ENCODE measurements at regions not wholly inside any gene's neighbourhood (a gene's known extent, or its start where the extent isn't known, plus 50 kb on each side); places are given as distances from the start of the nearest gene placed in this dataset.

- FAIRE-seq: no peak
- intact Hi-C loops (cut with DNase I): no loop called here
- 45 to 51% methylated on average over 3 of the region's 3 CpGs for WGBS, 2 donors
Measured at GRCh38 chr5:2280318-2280717, 397.6 kb upstream of the IRX4 start.

GRCh38 chr5:2278825-2279456 lies 396.2 kb upstream of the IRX4 start:
- intact Hi-C loops (cut with DNase I): no loop called here
- FAIRE-seq (no peak), ATAC-seq (no peak), DNase-seq (no peak)
- Histone ChIP-seq H3K4me1 (no peaks in the 10 kb centered on the region), H3K9me3 (no peaks in the 10 kb centered on the region), H3K27me3 (no peaks in the 10 kb centered on the region), H3K36me3 (no peaks in the 10 kb centered on the region), H3K27ac (no peak overlapping the region), H3K4me3 (no peak overlapping the region)
- WGBS, 2 donors: 15 to 16% methylated on average over 27 of the region's 27 CpGs
- TF ChIP-seq CTCF (IDR thresholded peaks at IDR 0.05): no peak

More at GRCh38 chr5:2280318-2280717, 397.6 kb upstream of the IRX4 start:
- no peak for DNase-seq
- Histone ChIP-seq H3K4me3 (no peak overlapping the region), H3K9me3 (no peaks in the 10 kb centered on the region), H3K36me3 (no peaks in the 10 kb centered on the region), H3K4me1 (no peaks in the 10 kb centered on the region), H3K27ac (no peak overlapping the region), H3K27me3 (no peaks in the 10 kb centered on the region)
- no peak for ATAC-seq
- no peak for TF ChIP-seq CTCF (IDR thresholded peaks at IDR 0.05)

DNA sequence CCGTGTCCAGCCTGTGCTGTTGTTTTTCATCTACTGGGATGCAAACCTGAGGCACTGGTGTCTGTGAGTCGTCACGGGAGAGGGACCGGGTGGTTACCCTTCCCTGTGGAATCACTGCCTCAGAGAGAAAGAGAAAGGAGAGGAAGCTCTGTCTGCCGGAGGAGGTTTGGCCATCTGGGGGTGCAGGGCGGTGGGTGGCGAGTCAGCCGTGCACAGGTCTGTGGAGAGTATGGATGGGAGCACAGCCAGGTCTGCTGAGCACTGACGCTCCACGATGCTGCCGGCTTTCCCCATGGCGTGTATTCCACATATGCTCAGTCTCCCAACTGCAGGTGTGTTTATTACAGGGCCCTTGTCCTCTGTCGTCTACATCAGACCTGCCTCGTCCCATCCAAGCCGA lies 395.2 kb upstream of the IRX4 start:
- FAIRE-seq (no peak), DNase-seq (no peak)
- intact Hi-C loops (cut with DNase I): no loop called here

GRCh38 chr5:2276101-2276500 lies 393.4 kb upstream of the IRX4 start:
- ATAC-seq: no peak
- intact Hi-C loops (cut with DNase I): no loop called here
- no peaks in the 10 kb centered on the region for H3K27me3 ChIP-seq
- no peaks in the 10 kb centered on the region for H3K36me3 ChIP-seq
- no peak overlapping the region for H3K27ac ChIP-seq
- TF ChIP-seq CTCF (IDR thresholded peaks at IDR 0.05): no peak
- no peak for DNase-seq
- WGBS, 2 donors: 65 to 83% methylated on average over 8 of the region's 8 CpGs
- no peaks in the 10 kb centered on the region for H3K9me3 ChIP-seq
- no peak overlapping the region for H3K4me3 ChIP-seq
- FAIRE-seq: no peak
- H3K4me1 ChIP-seq: no peaks in the 10 kb centered on the region

More for the DNA sequence above, 395.2 kb upstream of the IRX4 start:
- Histone ChIP-seq H3K4me3 (no peak overlapping the region), H3K4me1 (no peaks in the 10 kb centered on the region), H3K27ac (no peak overlapping the region), H3K27me3 (no peaks in the 10 kb centered on the region), H3K36me3 (no peaks in the 10 kb centered on the region), H3K9me3 (no peaks in the 10 kb centered on the region)
- TF ChIP-seq CTCF (IDR thresholded peaks at IDR 0.05): no peak
- 64 to 73% methylated on average over 15 of the region's 15 CpGs for WGBS, 2 donors
- ATAC-seq: no peak

DNA sequence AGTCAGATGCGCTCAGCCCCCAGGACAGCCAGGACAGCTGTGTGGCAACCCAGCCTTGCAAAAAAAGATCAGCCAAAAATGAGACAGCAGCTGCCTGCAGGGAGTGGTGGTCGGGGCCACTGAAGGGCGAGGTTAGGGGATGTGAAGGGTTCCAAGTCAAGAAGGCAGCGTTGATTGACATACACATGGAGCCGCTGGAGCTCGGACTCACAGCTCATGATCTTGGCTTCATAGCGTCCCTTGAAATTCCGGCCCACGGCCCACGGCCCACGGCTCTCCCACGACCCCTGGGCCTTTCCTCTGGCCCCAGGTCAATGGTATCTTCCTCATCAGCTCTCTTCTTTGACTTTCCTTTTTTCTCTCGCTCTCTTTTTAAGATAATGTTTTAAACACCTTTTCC lies 390.0 kb upstream of the IRX4 start:
- intact Hi-C loops (cut with DNase I): no loop called here
- ATAC-seq (no peak), DNase-seq (no peak), FAIRE-seq (no peak)
- Histone ChIP-seq H3K9me3 (no peaks in the 10 kb centered on the region), H3K27me3 (peaks cover 0 to 7% (median 0%) of the 10 kb centered on the region in 4 donors), H3K27ac (no peak overlapping the region), H3K4me1 (no peaks in the 10 kb centered on the region), H3K36me3 (no peaks in the 10 kb centered on the region), H3K4me3 (no peak overlapping the region)
- no peak for TF ChIP-seq CTCF (IDR thresholded peaks at IDR 0.05)
- WGBS, 2 donors: 63 to 79% methylated on average over 13 of the region's 13 CpGs
